Stimulated activated CD4-positive, alpha-beta T cell treated with anti-CD3 and anti-CD28 coated beads, Interleukin-4, amount 100 ng/mL, for 48 hours (primary cell): ENCODE measurements at regions not wholly inside any gene's neighbourhood (a gene's known extent, or its start where the extent isn't known, plus 50 kb on each side); places are given as distances from the start of the nearest gene placed in this dataset.

Source experiments
- DNase-seq, 2 donors: peaks; one replicate each; pipeline ENCODE4 v3.0.0-alpha.2; 2020; ENCODE audit warnings: low read depth in 2 of 2

DNA sequence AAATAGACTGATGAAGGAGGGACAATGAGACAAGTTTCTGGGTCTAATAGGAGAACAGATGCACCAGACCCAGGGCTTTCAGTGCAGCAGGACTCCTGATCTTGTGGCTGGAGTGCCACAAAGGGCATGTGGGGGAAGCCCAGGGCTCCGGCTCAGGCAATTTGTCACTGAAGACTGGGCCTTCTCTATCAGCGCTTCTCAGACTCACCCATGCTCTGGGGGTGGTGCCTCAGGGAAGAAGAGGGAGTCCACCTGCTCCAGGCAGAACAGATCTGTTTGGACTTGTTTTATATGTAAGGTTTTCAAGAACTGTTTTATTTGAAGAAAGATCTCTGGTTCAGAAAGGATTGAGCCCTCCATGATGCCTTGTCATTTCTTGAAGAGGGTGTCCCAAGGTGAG is 112.4 kb upstream of the TLE3 start:
- no peak for DNase-seq

DNA sequence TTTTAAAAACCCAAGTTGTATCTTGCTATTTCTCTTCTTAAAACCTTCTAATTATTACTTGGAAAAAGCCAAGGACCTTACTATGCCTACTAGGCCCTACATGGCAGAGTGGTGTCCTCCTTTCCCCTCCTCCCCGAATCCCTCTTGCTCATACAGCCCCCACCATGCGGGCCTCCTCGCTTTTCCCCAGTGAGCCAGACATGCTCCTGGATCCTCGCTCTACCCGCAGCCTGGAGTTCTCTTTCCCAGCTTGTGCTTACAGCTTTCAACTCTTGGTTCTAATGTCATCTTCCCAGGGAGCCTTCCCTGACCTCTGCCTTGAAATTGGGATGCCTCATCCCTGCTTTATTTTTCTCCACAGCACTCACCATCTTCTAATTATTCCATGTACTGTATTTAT is 111.8 kb upstream of the TLE3 start:
- DNase-seq, result no peak

DNA sequence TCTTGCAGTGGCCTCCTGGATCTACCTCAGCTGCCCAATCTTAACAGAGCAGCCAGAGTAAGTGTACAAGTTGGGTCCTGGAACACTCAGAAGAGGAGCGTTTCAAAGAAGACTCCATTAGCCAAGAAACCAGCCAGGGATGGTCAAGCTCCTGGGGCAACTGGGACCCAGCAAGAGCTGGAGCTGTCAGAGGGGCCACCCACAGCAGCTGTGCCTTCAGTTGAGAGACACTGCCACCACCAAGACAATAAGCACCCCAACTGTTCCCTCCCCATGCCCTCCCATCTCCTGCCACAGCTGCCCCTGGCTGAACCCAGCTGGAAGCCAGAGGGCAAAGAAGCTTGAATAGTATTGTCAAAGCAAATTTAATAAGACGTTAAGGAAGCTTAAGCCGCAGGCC is 110.6 kb upstream of the TLE3 start:
- no peak for DNase-seq

DNA sequence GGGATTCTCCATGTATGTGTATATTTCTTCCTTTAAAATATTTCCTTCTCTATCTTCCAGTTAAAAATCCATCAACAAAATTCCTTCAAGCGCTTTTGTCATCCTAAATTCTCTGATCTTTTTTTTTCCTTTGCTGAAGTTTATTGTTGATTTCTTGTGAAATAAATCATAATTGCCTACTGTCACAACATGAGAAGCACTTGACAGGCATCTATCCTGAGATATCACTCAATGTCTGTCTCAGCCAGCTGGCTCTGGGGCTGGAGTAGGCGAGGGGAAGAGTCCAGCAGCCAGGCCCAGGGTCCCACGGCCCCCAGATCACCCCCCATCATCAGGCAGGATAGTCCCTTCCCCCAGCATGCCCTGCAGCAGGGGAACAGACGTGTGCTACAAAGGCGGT is 109.0 kb upstream of the TLE3 start:
- no peak for DNase-seq

DNA sequence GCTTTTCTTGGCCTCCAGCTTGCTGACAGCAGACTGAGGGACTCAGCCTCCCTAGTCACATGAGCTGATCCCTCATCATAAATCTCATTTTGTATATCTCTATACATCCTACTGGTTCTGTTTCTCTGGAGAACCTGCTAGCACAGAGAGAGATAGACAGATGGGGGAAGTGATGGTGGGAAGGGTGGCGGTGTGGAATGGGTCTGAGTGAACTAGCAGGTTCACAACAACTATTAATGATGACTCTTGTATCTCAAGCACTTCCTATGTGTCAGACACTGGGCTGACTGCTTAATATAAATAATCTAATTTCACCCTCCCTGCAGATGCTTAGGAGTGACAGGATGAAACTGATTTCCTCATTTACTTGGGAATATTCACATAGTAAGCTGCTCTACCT is 106.9 kb upstream of the TLE3 start:
- DNase-seq, result no peak

DNA sequence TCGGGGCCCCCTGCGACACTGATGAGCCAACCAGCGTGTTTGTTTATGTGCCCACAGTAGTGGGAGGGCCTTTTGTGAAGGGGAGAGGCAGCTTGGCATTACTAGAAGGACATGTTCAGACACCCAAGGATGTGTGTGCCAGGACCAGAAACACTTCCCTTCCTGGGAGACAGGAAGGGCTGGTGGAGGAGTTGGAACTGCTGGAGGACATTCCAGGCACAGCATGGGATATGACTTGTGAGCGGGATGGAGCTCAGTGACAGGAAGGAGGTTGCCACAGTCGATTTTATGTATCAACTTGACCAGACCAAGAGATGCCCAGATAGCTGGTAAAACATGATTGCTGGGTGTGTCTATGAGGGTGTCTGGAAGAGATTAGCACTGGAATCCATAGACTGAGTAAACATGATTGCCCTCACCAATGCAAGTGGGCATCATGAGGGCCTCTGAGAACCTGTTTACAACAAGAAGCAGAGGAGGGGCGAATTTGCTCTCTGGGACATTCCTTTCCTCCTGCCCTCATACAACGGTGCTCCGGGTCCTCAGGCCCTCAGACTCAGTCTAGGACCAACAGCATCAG is 106.4 kb upstream of the TLE3 start:
- DNase-seq, result no peak

DNA sequence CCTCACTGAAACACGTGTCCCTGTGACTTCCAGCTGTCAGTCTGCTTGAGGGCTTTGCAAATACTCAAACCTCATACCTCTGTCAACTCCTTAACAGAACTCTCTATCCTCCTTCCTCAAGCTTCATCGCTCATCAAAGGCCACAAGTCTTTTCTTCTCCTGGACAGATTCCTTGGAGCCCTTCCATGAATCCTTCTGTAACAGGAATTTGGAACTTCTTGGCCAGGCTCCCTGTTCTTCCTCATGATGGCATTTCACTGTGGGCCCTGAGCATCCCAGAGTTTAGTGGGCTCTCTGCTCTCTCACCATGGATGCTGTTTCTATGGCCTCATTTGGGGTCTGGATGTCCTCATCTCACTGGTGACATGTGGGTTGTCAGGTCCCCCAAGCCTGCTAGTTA is 105.0 kb upstream of the TLE3 start:
- DNase-seq, result no peak

DNA sequence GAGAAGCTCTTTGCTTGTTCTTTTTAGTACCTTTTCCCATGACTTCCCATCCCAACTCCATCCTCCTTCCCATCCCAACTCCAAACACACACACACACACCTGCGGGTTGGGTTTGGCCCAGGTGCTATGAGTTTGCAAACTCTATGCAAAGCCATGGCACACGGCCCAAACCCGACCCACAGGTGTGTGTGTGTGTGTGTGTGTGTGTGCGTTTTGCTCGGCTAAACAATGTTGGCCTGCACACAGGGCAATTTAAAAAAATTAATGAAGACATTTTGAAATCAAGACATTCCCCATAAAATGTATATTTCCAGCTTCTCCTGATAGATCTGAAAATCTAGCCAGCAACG is 103.7 kb upstream of the TLE3 start:
- no peak for DNase-seq

DNA sequence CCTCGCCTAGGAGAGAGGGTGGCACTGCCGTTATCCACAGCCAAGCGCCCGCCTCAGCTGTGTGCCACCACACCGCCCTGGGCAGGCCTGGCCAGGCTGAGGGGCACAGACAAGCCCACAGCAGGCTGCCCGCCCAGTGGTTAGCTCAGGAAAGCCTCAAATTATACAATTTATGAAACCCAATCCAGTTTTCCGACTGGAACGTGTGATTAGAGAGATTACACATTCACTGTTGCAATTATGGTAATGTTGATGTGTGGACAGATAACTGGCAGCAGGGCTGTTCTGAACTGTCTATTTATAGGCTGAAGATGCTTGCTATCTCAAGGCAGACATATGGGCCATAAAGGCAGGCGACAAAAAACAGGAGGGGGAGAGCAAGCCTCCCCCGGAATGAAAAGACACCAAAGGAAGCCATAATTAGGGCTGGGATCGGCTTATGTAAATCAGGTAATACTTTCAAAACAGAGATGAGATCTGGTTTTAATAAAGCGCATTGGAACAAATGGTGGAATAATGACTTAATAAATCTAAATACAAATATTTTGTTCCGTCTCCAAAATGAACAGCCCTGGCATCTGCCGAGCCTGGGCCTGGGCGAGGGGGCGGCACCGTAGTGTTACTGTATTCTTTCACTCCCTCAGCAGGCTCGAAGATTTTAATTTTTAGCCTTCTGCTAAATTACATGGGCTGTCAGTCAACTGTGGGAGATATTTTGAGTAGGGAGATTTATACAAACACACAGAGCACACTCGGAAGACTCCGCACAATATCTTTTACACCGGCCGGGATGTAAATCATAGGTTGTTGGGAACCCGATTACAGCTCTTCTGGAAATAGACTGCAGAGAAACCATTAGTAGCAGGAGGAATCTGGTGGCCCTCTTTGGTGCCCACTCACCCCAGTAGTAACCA is 103.1 kb upstream of the TLE3 start:
- no peak for DNase-seq

DNA sequence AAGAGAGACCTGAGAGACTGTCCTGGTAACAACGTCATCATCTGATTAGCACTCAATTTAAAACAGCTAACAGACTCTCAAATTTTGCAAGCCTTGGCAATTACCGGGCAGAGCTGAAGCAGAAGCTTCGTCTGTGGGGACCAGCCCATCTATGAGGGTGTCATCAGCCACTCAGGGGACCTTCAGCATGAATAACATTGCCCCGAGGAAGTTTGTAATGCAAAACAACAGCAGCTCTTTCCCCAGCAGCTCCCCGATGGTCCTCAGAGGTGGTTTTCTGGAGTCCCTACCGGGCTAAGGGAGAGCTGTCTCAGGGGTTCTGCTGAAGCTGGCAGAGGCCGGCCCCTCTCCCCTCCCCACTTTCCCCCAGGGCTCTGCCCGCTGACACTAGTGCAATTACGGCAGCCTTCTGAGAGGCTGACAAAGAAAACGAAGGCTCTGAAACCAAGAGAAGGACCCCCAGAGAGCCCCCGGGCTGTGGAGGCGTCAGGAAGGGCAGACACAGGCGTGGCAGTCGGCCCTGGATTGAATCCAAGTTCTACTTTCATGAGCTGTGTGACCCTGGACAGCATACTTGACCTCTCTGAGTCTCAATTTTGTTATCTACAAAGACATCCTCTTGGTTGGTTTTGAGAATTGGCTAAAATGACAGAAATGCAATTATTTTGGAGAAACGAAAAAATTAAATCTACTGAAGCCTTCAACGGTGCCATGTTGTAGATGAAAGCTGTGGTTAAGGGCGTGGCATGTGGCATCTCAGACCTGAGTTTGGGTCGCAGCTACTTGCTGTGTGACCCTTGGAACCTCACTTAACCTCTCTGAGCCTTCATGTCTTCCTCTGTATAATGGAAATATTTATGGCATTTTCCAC is 102.1 kb upstream of the TLE3 start:
- DNase-seq, result no peak

DNA sequence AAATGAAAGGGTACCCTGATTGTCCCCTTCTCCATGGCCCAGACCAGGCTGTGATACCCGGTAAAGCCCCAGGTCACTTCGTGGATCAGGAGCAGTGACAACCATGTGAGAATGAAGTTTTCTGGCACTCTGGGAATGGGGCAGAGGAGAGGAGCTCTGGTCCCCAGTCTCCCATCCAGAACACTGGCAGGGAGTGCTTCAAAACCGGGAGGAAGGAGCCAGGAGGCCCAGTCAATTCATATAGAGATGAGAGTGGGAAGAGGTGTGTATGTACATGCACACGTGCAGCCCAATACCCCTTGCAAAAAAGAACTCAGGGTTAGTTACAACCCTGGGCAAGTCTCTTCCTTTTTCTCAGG is 101.4 kb upstream of the TLE3 start:
- no peak for DNase-seq

DNA sequence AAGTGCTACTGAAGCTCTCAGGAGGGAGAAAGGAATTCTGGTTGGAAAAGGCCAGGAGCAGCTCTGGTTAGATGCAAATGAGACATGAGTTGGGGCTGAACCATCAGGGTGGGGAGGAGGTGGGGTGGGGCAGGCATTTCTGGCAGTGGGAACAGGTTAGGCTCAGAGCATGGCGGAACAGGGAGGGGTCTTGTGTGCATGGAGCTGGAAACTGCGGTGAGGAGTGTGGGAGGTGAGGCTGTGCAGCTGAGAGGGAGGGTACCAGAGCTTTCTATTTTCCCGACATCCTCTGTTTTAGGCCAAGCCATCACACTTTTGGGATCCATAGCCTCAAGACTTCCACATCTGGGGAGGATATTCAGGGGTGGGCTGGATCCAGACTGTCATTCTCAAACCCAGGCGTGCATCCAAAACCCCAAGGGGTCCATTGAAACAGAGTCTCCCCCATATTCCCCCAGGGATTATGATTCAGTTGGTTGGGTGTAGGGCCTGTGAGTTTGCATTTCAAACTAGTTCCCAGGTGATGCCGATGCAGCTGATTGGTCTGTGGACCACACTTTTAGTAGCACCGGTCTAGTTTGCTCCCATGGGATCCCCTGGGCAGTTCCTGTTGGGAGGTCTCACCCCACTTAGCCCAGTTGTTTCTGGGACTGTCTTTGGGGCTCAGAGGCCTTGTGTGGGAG is 100.9 kb upstream of the TLE3 start:
- DNase-seq, result no peak

DNA sequence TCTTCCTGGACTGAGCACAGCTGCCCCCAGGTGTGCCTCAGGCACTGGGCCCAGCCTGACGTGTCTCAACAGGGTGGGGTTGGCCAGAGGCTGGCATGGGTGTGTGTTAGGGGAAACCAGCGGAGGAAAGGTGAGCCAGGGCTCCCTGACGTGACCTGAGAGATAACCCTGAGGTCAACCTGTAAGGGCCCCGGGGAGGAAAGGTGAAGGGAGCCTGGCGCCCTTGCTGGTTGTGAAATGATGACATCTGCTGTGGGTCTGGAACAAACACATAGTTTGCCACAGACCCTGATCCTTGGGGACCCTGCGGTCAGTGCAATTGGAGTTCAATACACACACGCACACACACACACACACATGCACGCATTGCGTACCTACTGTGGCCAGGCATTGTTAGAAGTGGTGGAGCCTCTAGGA is 100.2 kb upstream of the TLE3 start:
- DNase-seq, result no peak

DNA sequence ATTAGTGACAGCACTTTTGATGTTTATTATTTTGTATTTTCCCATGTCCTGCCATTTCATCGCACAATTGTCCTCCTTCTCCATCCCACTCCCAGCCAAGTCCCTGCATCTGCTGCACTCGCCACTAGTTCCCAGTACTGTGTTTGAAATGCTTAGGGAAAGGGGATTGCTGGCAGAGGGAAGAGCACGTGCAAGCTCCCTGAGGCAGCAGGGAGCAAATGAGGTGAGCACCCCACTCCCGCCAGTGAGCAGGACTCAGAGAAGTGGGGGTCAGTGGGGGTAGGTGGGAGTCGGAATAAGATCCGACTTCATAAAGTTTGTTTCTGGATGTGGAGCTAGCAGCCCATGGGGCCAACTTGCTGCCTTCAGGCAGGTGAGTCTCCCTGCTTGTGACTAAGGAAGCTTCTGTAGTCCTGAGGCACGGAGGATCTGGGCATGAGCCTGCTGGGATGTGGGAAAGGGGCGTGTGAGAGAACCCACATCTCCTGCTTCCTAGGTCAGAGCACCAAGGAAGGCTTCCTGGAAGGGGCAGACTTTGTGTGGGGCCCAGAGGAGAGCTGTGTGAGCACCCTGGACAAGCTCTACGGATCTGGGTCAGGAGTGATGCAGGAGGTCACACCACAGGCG is 99.7 kb upstream of the TLE3 start:
- no peak for DNase-seq

DNA sequence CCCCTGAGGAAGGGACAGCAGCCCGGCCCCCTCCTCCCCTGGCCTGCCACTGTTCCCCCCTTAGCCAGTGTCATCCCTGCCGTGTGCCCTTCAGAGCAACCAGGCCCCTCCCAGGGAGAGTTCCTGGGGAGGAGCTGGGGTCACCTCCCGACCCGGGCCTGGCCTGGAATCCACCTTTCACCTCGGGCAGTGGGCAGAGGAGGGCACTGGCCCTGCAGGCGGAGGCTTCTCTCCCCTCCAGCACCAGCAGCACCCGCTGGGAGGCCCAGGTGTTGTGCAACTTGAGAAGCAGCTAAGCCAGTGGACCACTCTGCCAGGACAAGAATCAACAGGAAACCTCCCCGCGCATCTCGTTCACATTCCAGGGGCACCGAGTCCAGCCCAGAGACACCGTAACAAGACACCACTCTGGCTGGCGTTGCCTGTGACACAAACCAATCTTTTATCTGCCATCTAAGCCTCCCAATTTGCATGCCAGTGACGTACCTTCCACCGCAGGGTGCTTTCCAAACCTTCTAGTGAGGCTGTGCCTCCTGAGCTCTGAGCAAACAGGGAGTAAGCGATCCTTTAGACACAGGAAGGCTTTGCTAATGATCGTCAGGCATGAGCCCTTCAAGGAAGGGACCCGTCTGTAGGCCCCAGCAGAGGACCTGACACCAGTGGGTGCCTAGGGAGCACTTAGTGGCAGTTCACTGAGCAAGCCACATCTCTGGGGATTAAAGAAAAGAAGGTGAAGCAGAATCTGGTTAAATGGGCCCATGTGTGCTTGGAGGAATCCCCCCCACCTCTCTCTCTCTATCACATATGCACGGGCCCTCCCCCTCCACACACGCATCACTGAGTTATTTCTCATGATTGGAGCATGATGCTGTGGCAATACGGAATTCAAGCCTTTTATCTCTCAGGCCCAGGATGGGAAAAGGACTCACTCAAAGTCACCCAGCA is 98.9 kb upstream of the TLE3 start:
- peak; percentile 6 to 36 for DNase-seq

DNA sequence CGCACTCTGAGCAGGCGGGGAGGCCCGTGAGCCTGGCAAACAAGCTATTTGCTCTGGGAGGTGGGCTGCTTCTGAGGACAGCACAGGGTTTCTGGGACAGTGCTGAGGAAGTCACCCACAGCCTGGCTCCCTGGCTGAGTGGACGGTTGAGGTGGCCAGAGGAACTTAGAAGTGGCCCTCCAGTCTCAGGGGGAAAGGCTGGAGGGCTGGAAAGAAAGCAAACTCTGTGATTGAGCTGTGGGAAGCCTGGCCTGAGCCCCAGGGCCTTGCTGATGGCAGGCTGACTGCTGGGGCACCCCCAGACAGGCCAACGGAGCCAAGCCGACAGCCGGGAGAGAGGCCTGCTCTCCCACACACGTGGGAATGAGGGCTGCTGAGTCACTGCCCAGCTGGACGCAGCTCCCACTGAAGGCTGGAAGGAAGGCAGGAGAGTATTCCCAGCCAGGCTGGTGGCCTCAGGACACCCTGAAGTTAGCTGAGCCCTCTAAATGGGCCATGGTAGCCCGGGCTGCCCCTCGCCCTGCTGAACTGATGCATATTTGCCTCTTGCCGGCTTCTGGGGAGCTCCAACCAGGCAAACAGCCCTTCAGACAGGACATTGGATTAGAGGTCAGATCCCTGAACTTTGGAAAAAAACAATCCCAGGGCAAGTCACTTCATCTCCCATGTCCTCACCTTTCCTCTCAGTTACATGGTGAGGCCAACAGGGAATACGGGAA is 98.0 kb upstream of the TLE3 start:
- DNase-seq, result no peak

DNA sequence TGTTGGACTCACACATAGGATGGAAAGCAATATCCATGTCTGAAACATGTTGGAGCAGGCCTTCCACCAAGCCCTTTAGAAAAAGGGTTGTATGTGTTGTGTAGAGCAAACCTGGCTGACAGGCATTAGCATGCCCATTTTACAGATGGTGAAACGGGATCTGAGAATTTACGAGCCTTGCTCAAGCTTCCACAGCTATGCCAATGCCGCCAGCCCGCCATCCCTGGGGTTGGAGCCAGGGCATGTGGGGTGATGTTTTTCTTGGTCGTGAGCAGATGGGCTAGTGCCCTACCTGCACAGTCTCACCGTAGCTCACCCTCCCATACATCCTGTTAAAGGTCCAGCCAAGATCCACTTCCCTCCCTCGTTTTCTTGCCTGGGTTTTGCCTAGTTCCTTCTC is 97.5 kb upstream of the TLE3 start:
- DNase-seq, result no peak

DNA sequence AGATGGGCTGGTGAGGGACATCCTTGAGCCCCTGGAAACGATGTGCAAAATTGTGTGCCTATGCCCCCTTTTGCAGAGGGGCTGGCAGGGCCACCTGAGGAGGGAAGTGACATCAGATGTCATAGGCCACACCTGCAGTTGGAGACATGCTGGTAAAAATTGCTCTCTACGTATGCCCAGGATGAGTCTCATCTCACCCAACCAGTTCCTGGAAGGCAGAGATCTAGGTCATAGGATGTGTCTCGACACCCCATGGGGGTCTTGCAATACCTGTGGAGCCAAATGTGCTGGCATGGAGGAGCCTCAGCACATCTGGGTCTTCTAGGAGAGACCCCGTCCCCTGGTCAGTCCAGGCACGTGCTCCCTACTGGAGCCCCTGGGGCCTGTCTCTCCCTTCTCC is 96.5 kb upstream of the TLE3 start:
- DNase-seq, result no peak

DNA sequence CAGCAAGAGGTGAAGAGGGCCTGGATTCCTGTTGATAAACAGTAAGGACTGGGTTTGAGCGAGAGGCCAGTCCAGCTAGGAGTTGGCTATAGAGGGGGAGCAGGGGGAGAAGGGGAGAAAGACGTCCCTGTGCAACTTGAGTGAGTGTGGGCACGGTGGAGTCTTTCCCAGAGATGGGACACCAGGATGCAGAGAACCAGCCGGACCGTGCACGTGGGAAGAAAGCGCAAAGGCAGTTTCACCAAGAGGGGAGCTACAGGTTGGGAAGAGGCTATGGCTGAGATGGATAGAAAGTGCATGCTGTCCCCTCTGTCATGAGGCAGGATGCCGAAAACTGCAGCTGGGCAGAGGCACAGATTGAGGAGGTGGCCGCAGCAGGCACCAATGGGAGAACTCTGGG is 96.0 kb upstream of the TLE3 start:
- DNase-seq, result no peak

DNA sequence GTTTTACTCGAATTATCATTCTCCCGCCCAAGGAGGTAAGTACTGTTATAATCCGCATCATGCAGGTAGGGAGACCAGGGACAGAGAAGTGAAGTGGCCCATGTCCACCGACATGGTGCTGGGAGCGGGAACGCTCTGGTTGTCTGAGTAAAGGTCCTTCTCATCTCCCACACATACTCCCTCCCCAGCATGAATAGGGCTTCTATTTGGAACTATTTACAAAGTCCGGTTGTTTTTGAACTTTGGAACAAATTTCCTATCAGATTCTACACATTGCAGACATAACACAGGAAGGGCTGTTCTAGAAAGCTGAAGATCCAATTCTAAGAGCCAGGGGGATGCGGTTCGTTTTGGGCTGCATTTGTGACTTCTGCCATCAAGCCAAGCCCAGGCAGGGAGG is 94.8 kb upstream of the TLE3 start:
- DNase-seq, result no peak
